DOHH2 (cell line): ENCODE measurements at regions not wholly inside any gene's neighbourhood (a gene's known extent, or its start where the extent isn't known, plus 50 kb on each side); places are given as distances from the start of the nearest gene placed in this dataset.

ENCODE experiments used
- CTCF ChIP-seq: fragments of 200-600 bp; sonication (generic); IDR thresholded peaks from one replicate; pipeline ENCODE4 v1.5.1; 2014; ENCODE audit warnings: antibody characterized with exemption, mild to moderate bottlenecking, low read depth, low read length; ENCODE audit not compliant: poor library complexity, severe bottlenecking
- EZH2phosphoT487 ChIP-seq: fragments of 200-600 bp; sonication (generic); IDR thresholded peaks from 2 replicates; pipeline ENCODE4 v1.6.1; 2017; ENCODE audit warnings: borderline replicate concordance, mild to moderate bottlenecking, antibody characterized with exemption, low read length, moderate library complexity, mixed read lengths

GRCh38 chr17:13970531-13970930 is 98.8 kb upstream of the COX10 start:
- no peak for TF ChIP-seq CTCF
- no peak for TF ChIP-seq EZH2phosphoT487
